GM23338 (cell line): ENCODE measurements at regions not wholly inside any gene's neighbourhood (a gene's known extent, or its start where the extent isn't known, plus 50 kb on each side); places are given as distances from the start of the nearest gene placed in this dataset.
A peak's percentile ranks its signal among the peaks of the same experiment; 100 is the strongest.

Experiments used
- ATAC-seq: fragments of 200-7000 bp; cut with Tn5 transposase; 3 replicates; pipeline ENCODE4 v1.9.1; 2020
- DNase-seq: peaks from one replicate; pipeline ENCODE4 v3.0.0-alpha.2; 2015; ENCODE audit warnings: low spot score
- H2AFZ ChIP-seq: fragments of 200-600 bp; sonication (generic); 2 replicates; pipeline ENCODE4 v1.8.0; 2016; ENCODE audit warnings: antibody characterized with exemption, mild to moderate bottlenecking, moderate library complexity
- H3F3A ChIP-seq: fragments of 200-600 bp; sonication (generic); replicated peaks from 2 replicates; pipeline ENCODE4 v1.8.0; 2017; ENCODE audit warnings: antibody characterized with exemption, mixed run types, low read depth
- H3K27ac ChIP-seq: fragments of 200-600 bp; sonication (generic); 2 replicates; pipeline ENCODE4 v1.6.1; 2016; ENCODE audit warnings: low read depth
- H3K27me3 ChIP-seq: fragments of 200-600 bp; sonication (generic); 2 replicates; pipeline ENCODE4 v1.8.0; 2016; ENCODE audit warnings: mild to moderate bottlenecking, mixed run types, moderate library complexity; ENCODE audit not compliant: insufficient read depth
- H3K36me3 ChIP-seq: fragments of 200-600 bp; sonication (generic); 2 replicates; pipeline ENCODE4 v1.8.0; 2016; ENCODE audit warnings: mild to moderate bottlenecking; ENCODE audit not compliant: insufficient read depth
- H3K4me1 ChIP-seq: fragments of 200-600 bp; sonication (generic); 2 replicates; pipeline ENCODE4 v1.8.0; 2016; ENCODE audit warnings: mild to moderate bottlenecking, moderate library complexity; ENCODE audit not compliant: insufficient read depth
- H3K4me2 ChIP-seq: fragments of 200-600 bp; sonication (generic); 2 replicates; pipeline ENCODE4 v1.7.1; 2017; ENCODE audit warnings: mixed run types
- H3K4me3 ChIP-seq: fragments of 200-600 bp; sonication (generic); 2 replicates; pipeline ENCODE4 v1.6.1; 2016; ENCODE audit warnings: mixed run types
- H3K79me2 ChIP-seq: fragments of 200-600 bp; sonication (generic); replicated peaks from 2 replicates; pipeline ENCODE4 v1.8.0; 2017; ENCODE audit warnings: mild to moderate bottlenecking; ENCODE audit not compliant: insufficient read depth
- H3K9me2 ChIP-seq: fragments of 200-600 bp; sonication (generic); 2 replicates; pipeline ENCODE4 v1.8.0; 2017; ENCODE audit not compliant: insufficient read depth
- H4K20me1 ChIP-seq: fragments of 200-600 bp; sonication (generic); replicated peaks from 2 replicates; pipeline ENCODE4 v1.8.0; 2017; ENCODE audit warnings: mild to moderate bottlenecking; ENCODE audit not compliant: insufficient read depth
- H3K27ac Mint-ChIP-seq: 2 replicates; pipeline ENCODE4 v1.8.0; 2020; ENCODE audit warnings: inconsistent platforms, mild to moderate bottlenecking, moderate library complexity, mixed read lengths
- H3K27me3 Mint-ChIP-seq: 3 replicates; pipeline ENCODE4 v1.8.0; 2022; ENCODE audit warnings: low read depth, mild to moderate bottlenecking, moderate library complexity, mixed read lengths, inconsistent platforms; ENCODE audit not compliant: insufficient read depth, poor library complexity
- H3K36me3 Mint-ChIP-seq: 3 replicates; pipeline ENCODE4 v1.8.0; 2021; ENCODE audit warnings: low read depth, mild to moderate bottlenecking, inconsistent platforms, moderate library complexity, mixed read lengths
- H3K4me1 Mint-ChIP-seq: 3 replicates; pipeline ENCODE4 v1.8.0; 2020; ENCODE audit warnings: mild to moderate bottlenecking, inconsistent platforms, mixed read lengths
- H3K4me3 Mint-ChIP-seq: 3 replicates; pipeline ENCODE4 v1.8.0; 2021; ENCODE audit warnings: moderate library complexity, mild to moderate bottlenecking, inconsistent platforms, mixed read lengths
- H3K9me3 Mint-ChIP-seq: 3 replicates; pipeline ENCODE4 v1.8.0; 2020; ENCODE audit warnings: moderate library complexity, mild to moderate bottlenecking, inconsistent platforms, mixed read lengths
- EZH2 ChIP-seq: fragments of 200-600 bp; sonication (generic); IDR thresholded peaks from one replicate; pipeline ENCODE4 v1.8.0; 2017; ENCODE audit warnings: antibody characterized with exemption, mild to moderate bottlenecking, low read depth; ENCODE audit not compliant: unreplicated experiment
- EZH2phosphoT487 ChIP-seq: fragments of 200-600 bp; sonication (generic); IDR thresholded peaks from one replicate; pipeline ENCODE4 v1.8.1; 2018; ENCODE audit warnings: antibody characterized with exemption; ENCODE audit not compliant: unreplicated experiment
- NANOG ChIP-seq: IDR thresholded peaks from 2 replicates; pipeline ENCODE4 v1.6.1; 2016; ENCODE audit warnings: antibody characterized with exemption, borderline replicate concordance
- STAT1 ChIP-seq: IDR thresholded peaks from one replicate; pipeline ENCODE4 v1.6.1; 2016; ENCODE audit warnings: antibody characterized with exemption; ENCODE audit not compliant: unreplicated experiment
- ZNF331 ChIP-seq: fragments of 250-450 bp; sonication (Bioruptor Pico); IDR thresholded peaks from 2 replicates; pipeline ENCODE4 v1.5.0; 2020; ENCODE audit warnings: low read depth, mild to moderate bottlenecking, moderate library complexity
- TF ChIP-seq, protein P1 (sequence below), 2 experiments: fragments of 200-600 bp in 1 of 2; sonication (generic) in 1 of 2; conservative IDR thresholded peaks; 2 replicates each; pipeline versions ENCODE4 v1.5.1 to v1.6.1; 2016 to 2017; ENCODE audit warnings: antibody characterized with exemption in 2 of 2, low read depth in 2 of 2, mild to moderate bottlenecking in 2 of 2, moderate library complexity in 1 of 2
- TF ChIP-seq, protein P2 (sequence below): IDR thresholded peaks from 2 replicates; pipeline ENCODE4 v1.6.1; 2016; ENCODE audit warnings: antibody characterized with exemption

- no peak for DNase-seq
These were observed 58.6 kb downstream of the TMEM17 start for GRCh38 chr2:62447411-62447810.

GRCh38 chr2:62446491-62446890 is 59.5 kb downstream of the TMEM17 start:
- Mint-ChIP-seq H3K36me3 (no peaks in the 10 kb centered on the region), H3K4me3 (no peak overlapping the region), H3K27ac (no peak overlapping the region), H3K9me3 (no peaks in the 10 kb centered on the region), H3K27me3 (peaks cover 4% of the 10 kb centered on the region), H3K4me1 (no peaks in the 10 kb centered on the region)
- H3K27me3 ChIP-seq: no peaks in the 10 kb centered on the region
- DNase-seq (no peak), ATAC-seq (no peak)
- H3K27ac ChIP-seq: no peak overlapping the region
- no peaks in the 10 kb centered on the region for H3K36me3 ChIP-seq
- TF ChIP-seq STAT1 (no peak), NANOG (no peak), ZNF331 (CRISPR knock-in tag) (no peak)
- TF ChIP-seq, protein P1, sequence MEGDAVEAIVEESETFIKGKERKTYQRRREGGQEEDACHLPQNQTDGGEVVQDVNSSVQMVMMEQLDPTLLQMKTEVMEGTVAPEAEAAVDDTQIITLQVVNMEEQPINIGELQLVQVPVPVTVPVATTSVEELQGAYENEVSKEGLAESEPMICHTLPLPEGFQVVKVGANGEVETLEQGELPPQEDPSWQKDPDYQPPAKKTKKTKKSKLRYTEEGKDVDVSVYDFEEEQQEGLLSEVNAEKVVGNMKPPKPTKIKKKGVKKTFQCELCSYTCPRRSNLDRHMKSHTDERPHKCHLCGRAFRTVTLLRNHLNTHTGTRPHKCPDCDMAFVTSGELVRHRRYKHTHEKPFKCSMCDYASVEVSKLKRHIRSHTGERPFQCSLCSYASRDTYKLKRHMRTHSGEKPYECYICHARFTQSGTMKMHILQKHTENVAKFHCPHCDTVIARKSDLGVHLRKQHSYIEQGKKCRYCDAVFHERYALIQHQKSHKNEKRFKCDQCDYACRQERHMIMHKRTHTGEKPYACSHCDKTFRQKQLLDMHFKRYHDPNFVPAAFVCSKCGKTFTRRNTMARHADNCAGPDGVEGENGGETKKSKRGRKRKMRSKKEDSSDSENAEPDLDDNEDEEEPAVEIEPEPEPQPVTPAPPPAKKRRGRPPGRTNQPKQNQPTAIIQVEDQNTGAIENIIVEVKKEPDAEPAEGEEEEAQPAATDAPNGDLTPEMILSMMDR (conservative IDR thresholded peaks at IDR 0.05; ENCODE audit: low read depth in 2 of 2): no peak
- H2AFZ ChIP-seq: no peak overlapping the region
- H3K79me2 ChIP-seq: no peaks in the 10 kb centered on the region
- H3K4me2 ChIP-seq: no peak overlapping the region
- H3F3A ChIP-seq: no peaks in the 10 kb centered on the region
- H3K9me2 ChIP-seq: peaks cover 7% of the 10 kb centered on the region; the same call in 1 of the 2 replicates
- no peaks in the 10 kb centered on the region for H3K4me1 ChIP-seq
- H3K4me3 ChIP-seq: no peak overlapping the region
- H4K20me1 ChIP-seq: no peaks in the 10 kb centered on the region

More at GRCh38 chr2:62447411-62447810, 58.6 kb downstream of the TMEM17 start:
- H2AFZ ChIP-seq: no peak overlapping the region
- H3K4me2 ChIP-seq: no peak overlapping the region
- no peaks in the 10 kb centered on the region for H4K20me1 ChIP-seq
- no peak overlapping the region for H3K4me3 Mint-ChIP-seq
- H3K27ac Mint-ChIP-seq: no peak overlapping the region
- H3K9me2 ChIP-seq: peaks cover 4% of the 10 kb centered on the region; the same call in 1 of the 2 replicates
- TF ChIP-seq, protein P2, sequence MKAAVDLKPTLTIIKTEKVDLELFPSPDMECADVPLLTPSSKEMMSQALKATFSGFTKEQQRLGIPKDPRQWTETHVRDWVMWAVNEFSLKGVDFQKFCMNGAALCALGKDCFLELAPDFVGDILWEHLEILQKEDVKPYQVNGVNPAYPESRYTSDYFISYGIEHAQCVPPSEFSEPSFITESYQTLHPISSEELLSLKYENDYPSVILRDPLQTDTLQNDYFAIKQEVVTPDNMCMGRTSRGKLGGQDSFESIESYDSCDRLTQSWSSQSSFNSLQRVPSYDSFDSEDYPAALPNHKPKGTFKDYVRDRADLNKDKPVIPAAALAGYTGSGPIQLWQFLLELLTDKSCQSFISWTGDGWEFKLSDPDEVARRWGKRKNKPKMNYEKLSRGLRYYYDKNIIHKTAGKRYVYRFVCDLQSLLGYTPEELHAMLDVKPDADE: no peak
- TF ChIP-seq EZH2 (no peak), EZH2phosphoT487 (no peak)
- H3K4me1 Mint-ChIP-seq: peaks cover 3% of the 10 kb centered on the region; the same call in 2 of the 3 replicates
- H3K79me2 ChIP-seq: no peaks in the 10 kb centered on the region
- no peaks in the 10 kb centered on the region for H3K27me3 ChIP-seq
- no peak overlapping the region for H3K4me3 ChIP-seq
- no peaks in the 10 kb centered on the region for H3K36me3 Mint-ChIP-seq
- H3K36me3 ChIP-seq: no peaks in the 10 kb centered on the region
- no peak for ATAC-seq
- H3K4me1 ChIP-seq: no peaks in the 10 kb centered on the region
- H3K27ac ChIP-seq: no peak overlapping the region
- H3F3A ChIP-seq: no peaks in the 10 kb centered on the region
- H3K9me3 Mint-ChIP-seq: no peaks in the 10 kb centered on the region
- peaks cover 4% of the 10 kb centered on the region for H3K27me3 Mint-ChIP-seq

- Histone ChIP-seq H3K4me1 (no peaks in the 10 kb centered on the region), H3K9me2 (peaks cover 16% of the 10 kb centered on the region), H3K4me2 (no peak overlapping the region), H4K20me1 (no peaks in the 10 kb centered on the region), H3K4me3 (no peak overlapping the region), H3F3A (no peaks in the 10 kb centered on the region), H3K79me2 (no peaks in the 10 kb centered on the region), H3K36me3 (no peaks in the 10 kb centered on the region), H3K27me3 (no peaks in the 10 kb centered on the region), H2AFZ (no peak overlapping the region), H3K27ac (no peak overlapping the region)
- Mint-ChIP-seq H3K4me1 (no peaks in the 10 kb centered on the region), H3K9me3 (no peaks in the 10 kb centered on the region), H3K4me3 (no peak overlapping the region), H3K36me3 (no peaks in the 10 kb centered on the region), H3K27ac (no peak overlapping the region), H3K27me3 (peaks cover 4% of the 10 kb centered on the region)
- peak; percentile 36 for DNase-seq
- TF ChIP-seq, protein P2: no peak
- TF ChIP-seq, protein P1 (conservative IDR thresholded peaks at IDR 0.05; ENCODE audit: low read depth in 2 of 2): peak in 1 of 2 experiments; percentile 54; a peak in 3 of 4 replicates
- peak; percentile 53; the same call in 2 of the 3 replicates for ATAC-seq
These were observed 62.1 kb downstream of the TMEM17 start for GRCh38 chr2:62443886-62444285.
